H7 (cell line): ENCODE measurements at regions not wholly inside any gene's neighbourhood (a gene's known extent, or its start where the extent isn't known, plus 50 kb on each side); places are given as distances from the start of the nearest gene placed in this dataset.

Source experiments
- DNase-seq: peaks from one replicate; pipeline ENCODE4 v3.0.0; 2012
- H3K27me3 ChIP-seq: 2 replicates; pipeline ENCODE4 v1.6.0; 2011; ENCODE audit warnings: mild to moderate bottlenecking, low read length; ENCODE audit not compliant: control insufficient read depth, insufficient read depth
- H3K36me3 ChIP-seq: replicated peaks from 2 replicates; pipeline ENCODE4 v1.5.1; 2011; ENCODE audit warnings: low read length; ENCODE audit not compliant: control insufficient read depth, insufficient read depth
- H3K4me3 ChIP-seq: 2 replicates; pipeline ENCODE4 v1.5.1; 2011; ENCODE audit warnings: low read depth, mild to moderate bottlenecking, control low read depth, low read length, moderate library complexity; ENCODE audit not compliant: insufficient read depth

DNA sequence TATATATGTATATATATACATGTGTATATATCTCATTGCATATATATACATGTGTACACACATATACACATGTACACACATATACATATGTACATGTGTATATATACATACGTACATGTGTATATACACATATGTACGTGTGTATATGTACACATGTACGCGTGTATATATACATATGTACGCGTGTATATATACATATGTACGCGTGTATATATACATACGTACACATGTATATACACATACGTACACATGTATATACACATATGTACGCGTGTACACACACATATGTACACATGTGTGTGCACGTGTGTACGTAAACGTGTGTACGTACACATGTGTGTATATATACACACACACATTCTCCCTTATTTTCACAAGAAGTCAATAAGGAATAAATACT lies 141.6 kb upstream of the TMCC3 start:
- H3K36me3 ChIP-seq = no peaks in the 10 kb centered on the region
- no peak for DNase-seq
- no peaks in the 10 kb centered on the region for H3K27me3 ChIP-seq
- H3K4me3 ChIP-seq = no peak overlapping the region

DNA sequence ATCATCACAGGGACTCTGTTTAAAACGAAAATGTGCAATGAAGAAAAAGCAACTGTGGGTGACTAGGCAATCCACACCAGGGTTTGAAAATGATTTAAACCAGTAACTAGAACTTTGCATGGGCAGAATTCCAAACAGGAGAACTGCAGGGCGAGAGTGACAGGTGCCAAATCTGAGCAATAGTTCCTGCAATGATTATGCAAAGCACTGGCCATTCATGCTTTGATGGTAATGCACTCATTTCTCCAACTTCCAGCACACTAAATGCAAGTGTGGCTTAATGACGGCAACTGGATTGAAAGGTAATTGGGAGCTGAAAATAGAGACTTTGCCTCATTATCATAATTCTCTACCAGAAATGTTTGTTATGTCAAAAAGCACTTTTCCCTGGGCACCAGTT lies 140.5 kb upstream of the TMCC3 start:
- DNase-seq = no peak
- Histone ChIP-seq H3K4me3 (no peak overlapping the region), H3K36me3 (no peaks in the 10 kb centered on the region), H3K27me3 (no peaks in the 10 kb centered on the region)

DNA sequence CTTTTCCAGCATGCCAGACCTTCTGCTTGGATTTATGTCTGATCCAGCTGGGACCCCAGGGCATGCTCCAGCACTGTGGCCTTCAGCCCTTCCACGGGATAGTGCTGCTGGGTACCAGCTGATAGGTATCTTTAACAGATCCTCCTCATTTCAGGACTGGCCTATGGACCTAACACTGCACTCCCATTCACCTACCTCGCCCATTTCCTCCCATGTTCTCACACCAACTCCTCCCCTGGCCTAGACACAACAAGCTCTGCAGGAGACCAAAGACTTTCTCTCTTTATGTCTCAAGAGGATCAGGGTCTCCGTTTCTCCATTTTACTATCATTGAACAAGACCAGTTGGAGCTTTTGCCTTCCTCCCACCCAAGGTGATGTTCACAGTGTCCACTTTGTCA lies 140.0 kb upstream of the TMCC3 start:
- no peak for DNase-seq
- Histone ChIP-seq H3K4me3 (no peak overlapping the region), H3K27me3 (no peaks in the 10 kb centered on the region), H3K36me3 (no peaks in the 10 kb centered on the region)

DNA sequence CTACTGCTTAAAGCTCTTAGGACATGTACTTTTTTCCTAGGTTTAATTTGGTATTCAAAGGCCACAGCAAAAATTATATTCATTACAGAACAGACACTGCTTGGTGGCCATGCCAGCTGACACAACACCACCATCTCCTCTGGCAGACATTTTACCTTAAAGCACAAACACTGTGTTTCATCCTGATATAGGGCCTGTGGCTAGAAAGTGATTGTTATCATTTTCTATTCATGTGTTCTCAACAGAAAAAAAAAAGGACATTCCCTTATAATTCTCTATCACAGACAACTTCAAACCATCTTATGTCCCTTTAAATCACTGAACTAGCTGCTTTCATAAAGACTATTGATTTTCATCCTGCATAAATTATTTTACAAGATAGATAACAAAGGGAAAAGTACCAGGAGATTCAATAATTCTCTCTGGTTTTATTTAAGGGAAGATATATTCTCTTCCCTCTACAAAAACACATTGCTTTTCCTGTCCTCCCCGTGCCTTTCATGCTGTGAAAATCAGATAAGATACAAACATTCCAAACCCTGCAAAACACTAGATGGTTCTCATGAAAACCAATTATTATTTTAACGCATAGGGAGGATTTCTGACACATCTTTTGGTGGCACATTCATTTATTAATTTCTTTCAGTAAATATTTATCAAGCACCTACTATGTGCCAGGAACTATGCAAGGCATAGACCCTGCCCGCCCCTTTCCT lies 139.3 kb upstream of the TMCC3 start:
- no peaks in the 10 kb centered on the region for H3K36me3 ChIP-seq
- H3K4me3 ChIP-seq = no peak overlapping the region
- no peaks in the 10 kb centered on the region for H3K27me3 ChIP-seq
- DNase-seq = no peak

DNA sequence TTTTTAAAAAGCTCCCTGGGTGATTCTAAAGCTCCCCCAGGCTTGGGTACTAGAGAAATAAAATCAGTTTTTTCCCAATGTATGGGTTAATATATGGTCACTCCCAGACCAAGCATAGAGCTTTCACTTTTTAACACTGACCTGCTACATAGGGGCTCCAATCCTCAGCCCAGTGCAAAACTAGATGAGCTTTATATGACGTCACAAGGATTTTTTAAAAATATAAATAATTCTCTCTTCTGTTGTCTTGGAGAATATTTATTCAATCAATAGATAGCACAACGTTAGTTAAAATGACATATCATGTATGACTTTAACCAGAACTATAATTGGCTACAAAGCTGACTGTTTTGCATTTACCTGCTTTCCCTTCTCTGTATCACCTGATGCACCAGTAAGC lies 137.9 kb upstream of the TMCC3 start:
- DNase-seq = no peak

DNA sequence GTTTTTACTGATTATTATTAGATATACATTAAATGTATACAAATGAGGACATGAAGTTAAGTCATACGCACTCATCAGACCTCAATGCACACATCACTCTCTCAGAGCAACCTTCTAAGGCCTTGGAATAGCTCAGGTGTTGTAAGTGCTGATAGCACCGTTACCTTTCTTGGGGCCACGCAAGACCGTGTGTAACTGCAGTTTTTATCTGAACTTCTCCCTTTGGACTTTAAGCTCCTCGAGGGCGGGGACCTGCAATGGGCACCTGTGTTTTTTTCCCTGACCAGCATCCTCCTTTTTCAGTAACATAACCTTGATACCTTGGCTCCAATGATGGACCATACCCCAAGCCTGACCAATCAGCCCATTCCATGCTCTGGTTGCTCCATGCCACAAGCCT lies 136.5 kb upstream of the TMCC3 start:
- DNase-seq = no peak
- H3K4me3 ChIP-seq = no peak overlapping the region
- no peaks in the 10 kb centered on the region for H3K27me3 ChIP-seq
- no peaks in the 10 kb centered on the region for H3K36me3 ChIP-seq

More for the DNA sequence above, 137.9 kb upstream of the TMCC3 start:
- Histone ChIP-seq H3K4me3 (no peak overlapping the region), H3K27me3 (no peaks in the 10 kb centered on the region), H3K36me3 (no peaks in the 10 kb centered on the region)

DNA sequence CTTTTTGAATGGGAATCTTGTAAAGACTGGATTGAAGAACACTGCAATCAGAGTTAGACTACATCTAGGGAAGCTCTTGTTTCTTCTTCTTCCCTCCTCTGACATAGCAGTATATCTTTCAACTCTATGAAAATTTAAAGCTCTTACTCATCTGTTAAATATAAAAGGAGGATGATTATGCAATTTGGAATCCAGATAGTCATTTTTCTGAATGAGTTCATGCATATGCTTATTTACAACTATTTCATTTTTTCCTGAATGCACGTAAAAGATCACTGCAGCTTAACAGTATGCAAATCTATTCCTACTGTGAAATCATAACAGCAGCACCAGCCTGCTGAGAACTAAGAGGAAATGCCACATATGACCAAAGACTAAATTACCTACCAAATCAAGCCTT lies 133.5 kb upstream of the TMCC3 start:
- Histone ChIP-seq H3K4me3 (no peak overlapping the region), H3K27me3 (no peaks in the 10 kb centered on the region), H3K36me3 (no peaks in the 10 kb centered on the region)
- DNase-seq = no peak

DNA sequence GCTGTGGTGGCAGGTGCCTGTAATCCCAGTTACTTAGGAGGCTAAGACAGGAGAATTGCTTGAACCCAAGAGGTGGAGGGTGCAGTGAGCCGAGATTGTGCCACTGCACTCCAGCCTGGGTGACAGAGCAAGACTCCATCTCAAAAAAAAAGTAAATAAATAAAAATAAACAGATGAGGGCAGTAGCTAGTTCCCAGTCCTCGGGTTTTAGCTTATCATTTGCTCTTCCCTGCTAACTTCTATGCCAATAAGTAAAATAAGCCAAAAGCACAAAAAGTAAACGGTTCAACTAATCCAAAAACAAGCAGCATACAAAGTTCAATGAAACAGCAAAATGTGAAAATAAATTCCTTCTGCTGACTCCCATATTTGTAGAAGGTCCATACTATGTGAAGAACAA lies 133.0 kb upstream of the TMCC3 start:
- Histone ChIP-seq H3K27me3 (no peaks in the 10 kb centered on the region), H3K4me3 (no peak overlapping the region), H3K36me3 (no peaks in the 10 kb centered on the region)
- no peak for DNase-seq

DNA sequence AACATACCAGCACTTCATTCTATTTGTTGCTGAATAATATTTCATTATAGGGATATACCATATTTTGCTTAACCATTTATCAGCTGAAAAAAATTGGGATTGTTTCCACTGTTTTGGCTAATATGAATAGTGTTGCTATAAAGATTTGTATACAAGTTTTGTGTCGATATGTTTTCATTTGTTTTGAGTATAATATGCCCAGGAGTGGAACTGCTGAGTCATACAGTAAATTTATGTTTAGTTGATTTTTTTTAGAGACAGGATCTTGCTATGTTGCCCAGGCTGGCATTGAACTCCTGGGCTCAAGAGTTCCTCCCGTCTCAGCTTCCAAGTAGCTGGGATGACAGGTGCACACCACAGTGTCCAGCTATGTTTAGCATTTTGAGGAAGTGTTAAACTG lies 131.5 kb upstream of the TMCC3 start:
- no peak for DNase-seq
- no peaks in the 10 kb centered on the region for H3K36me3 ChIP-seq
- no peaks in the 10 kb centered on the region for H3K27me3 ChIP-seq
- H3K4me3 ChIP-seq = no peak overlapping the region

DNA sequence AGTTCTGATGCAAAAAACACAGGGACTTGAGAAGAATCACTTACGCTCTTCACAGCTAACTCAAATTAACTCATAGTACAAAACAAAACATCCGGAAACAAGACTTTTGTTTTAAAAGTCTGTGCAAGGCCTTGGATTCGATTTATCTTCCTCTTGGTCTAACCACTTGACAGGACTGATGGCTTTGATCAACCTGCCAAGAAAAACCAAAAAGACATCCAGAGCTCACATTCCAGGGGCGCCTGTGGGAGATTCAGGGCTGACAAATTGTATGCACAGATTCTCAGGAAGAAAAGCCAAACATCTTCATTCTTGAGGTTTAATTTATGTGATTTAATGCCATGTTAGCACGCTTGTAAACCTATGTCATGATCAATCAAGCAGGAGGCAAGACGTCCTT lies 129.1 kb upstream of the TMCC3 start:
- DNase-seq = no peak
- Histone ChIP-seq H3K27me3 (no peaks in the 10 kb centered on the region), H3K4me3 (no peak overlapping the region), H3K36me3 (no peaks in the 10 kb centered on the region)

DNA sequence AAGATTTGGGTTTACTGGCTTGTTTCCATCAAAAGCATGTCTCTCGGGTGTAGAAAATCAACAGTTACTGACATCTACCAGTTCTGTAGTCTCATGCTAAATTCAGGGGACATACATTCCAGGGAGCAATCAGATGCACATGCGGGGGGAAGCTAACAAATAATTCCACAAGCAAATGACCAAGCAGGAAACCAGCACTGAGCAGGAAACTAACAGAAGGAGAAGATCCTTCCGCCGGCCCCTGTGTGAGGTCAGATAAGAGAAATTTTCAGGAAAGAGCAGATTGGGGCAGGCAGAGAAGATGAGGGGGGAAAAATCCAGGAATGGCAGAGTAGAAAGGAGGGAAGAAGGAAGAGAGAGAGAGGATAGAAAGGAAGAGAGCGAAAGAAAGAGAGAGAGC lies 127.6 kb upstream of the TMCC3 start:
- Histone ChIP-seq H3K27me3 (no peaks in the 10 kb centered on the region), H3K36me3 (no peaks in the 10 kb centered on the region), H3K4me3 (no peak overlapping the region)
- no peak for DNase-seq

DNA sequence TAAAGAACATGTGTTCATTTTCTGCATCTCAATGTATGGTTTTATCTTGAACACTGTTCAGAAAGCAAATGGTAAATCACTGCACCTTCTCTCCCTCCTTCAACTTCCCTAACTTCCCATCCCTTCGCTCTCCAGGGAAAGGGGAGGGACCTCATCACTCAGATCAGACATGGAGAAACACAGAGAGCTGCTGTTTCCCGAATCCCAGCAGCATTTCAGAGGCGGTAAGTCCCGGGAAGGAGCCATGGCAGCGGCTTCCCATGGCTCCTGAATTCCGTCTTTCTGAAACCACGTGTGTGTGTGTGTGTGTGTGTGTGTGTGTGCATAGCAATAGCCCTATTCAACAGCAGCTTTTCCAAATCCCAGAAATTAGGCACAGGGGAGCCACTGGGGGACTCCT lies 125.4 kb upstream of the TMCC3 start:
- Histone ChIP-seq H3K4me3 (no peak overlapping the region), H3K36me3 (no peaks in the 10 kb centered on the region), H3K27me3 (no peaks in the 10 kb centered on the region; the same call in 1 of the 2 replicates)
- DNase-seq = no peak

DNA sequence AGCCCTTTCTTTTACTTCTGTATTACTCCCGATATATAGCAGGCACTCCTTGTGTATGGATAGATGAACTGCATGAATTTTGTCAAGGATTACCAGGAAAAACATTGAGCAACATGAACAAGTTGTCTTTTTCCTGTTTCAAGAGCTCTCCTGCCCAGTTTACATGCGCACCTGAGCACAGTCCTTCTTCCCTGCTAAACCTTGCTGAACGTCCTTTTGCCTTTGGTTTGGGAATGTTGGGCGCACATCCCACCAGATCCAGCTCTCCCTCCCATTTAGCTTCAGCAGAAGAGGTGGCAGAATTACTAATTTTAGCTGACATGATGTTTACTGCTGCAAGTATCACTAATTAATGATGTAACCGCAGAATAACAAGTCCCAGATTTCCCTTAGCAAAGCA lies 121.4 kb upstream of the TMCC3 start:
- Histone ChIP-seq H3K27me3 (no peaks in the 10 kb centered on the region; the same call in 1 of the 2 replicates), H3K36me3 (no peaks in the 10 kb centered on the region), H3K4me3 (no peak overlapping the region)
- DNase-seq = no peak

DNA sequence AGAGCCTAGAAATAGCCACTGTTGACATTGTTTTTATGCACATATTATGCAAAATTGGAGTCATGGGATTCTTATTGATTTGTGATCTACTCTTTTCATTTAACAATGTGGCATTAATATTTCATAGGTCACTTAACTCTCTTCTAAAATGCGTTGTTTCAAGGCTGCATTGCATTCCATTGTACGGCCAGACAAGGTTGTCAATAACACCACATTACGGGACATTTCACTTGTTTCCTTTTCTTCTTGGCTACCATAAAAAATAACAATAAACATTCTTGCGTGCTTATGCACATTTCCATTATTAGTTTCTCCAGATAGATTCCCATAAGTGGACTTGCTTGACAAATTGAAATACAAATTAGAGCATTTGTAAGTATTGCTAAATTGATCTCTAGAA lies 120.8 kb upstream of the TMCC3 start:
- no peak overlapping the region for H3K4me3 ChIP-seq
- no peaks in the 10 kb centered on the region; the same call in 1 of the 2 replicates for H3K27me3 ChIP-seq
- no peak for DNase-seq
- no peaks in the 10 kb centered on the region for H3K36me3 ChIP-seq

DNA sequence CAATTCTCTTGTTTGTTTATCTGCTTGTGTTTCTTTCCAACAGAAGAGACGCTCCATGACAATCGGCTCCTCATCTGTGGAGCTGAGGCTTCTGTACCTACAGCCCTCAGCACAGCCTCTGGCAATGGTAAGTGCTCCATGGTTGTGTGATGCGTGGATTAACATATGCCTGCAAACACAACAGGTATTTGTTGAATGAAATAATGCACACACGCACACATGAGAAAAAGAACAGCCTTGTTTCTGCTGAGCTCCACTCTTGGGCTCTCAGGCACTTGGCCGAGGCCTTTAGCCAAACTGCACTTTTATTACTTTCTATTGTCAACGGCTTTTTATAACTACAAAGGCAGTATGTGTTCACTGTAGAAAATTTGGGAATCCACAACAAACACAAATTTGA lies 120.4 kb upstream of the TMCC3 start:
- Histone ChIP-seq H3K27me3 (no peaks in the 10 kb centered on the region; the same call in 1 of the 2 replicates), H3K36me3 (no peaks in the 10 kb centered on the region), H3K4me3 (no peak overlapping the region)
- DNase-seq = no peak
